Stimulated activated CD4-positive, alpha-beta T cell treated with anti-CD3 and anti-CD28 coated beads, Interleukin-4, amount 100 ng/mL, for 4 hours (primary cell): ENCODE measurements at regions not wholly inside any gene's neighbourhood (a gene's known extent, or its start where the extent isn't known, plus 50 kb on each side); places are given as distances from the start of the nearest gene placed in this dataset.

Experiments used
- DNase-seq, 2 experiments: peaks; one replicate each; pipeline ENCODE4 v3.0.0-alpha.2; 2020

DNA sequence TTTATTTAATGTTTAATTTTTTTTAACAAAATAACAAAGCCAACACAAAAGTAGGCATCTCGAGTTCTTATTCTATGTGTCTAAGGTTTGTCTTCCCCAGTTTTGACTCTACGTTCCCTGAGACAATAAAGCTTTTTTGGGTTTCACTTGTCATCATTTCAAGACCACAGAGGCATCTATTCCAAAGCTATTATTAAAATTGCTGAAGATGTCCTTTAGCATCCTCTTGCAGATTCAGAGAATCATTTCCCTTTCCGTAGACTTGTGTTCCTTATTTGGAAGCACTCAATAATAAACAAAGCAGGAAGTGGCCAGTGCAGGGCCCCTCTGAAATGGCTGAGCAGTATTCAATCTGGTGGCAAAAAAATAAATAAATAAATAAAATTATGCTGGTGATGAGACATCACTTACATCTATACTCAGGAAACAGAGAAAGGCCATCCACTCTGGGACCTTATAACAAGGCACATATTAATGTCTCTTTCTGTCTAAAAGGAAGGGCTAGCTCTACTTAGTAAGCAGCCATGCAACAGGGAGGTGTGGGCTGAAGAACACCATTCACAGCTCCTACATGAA is 362.3 kb downstream of the WDR72 start:
- DNase-seq: no peak

DNA sequence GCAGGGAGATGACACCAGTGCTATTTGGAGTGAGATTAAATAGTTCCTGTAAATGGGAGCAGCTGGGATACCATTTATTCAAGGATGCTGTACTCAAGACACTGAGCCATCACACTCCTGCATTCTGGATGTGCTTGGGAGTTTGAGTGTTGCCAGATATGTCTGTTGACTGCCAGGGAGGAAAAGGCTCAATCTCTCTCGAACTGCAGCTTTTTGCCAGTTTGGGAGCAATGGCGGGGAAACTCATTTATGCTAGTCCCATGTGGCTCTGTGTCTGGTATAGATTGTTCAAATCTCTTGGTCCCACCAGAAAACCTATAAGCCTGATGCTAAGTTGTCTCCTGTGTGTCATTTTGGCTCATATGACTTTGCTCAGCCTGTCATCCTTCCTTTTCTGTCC is 363.6 kb downstream of the WDR72 start:
- DNase-seq: no peak

DNA sequence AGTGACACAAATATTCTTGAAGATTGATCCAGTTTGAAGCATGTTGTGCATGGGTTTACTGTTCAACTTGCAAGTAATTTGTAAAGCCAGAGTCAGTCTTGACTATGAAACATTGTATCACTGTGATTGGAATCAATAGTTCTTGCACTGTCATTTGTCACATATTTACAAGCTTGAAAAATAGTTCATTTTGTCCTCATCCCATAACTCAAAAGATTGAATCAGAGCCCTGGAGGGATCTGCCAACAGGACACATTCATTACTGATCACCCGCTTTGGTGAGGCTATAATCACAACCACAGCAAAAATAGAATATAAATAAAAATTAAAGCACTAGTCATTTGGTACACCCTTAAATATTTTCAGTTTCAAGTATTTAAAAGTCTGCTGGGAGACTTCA is 368.9 kb downstream of the WDR72 start:
- no peak for DNase-seq

DNA sequence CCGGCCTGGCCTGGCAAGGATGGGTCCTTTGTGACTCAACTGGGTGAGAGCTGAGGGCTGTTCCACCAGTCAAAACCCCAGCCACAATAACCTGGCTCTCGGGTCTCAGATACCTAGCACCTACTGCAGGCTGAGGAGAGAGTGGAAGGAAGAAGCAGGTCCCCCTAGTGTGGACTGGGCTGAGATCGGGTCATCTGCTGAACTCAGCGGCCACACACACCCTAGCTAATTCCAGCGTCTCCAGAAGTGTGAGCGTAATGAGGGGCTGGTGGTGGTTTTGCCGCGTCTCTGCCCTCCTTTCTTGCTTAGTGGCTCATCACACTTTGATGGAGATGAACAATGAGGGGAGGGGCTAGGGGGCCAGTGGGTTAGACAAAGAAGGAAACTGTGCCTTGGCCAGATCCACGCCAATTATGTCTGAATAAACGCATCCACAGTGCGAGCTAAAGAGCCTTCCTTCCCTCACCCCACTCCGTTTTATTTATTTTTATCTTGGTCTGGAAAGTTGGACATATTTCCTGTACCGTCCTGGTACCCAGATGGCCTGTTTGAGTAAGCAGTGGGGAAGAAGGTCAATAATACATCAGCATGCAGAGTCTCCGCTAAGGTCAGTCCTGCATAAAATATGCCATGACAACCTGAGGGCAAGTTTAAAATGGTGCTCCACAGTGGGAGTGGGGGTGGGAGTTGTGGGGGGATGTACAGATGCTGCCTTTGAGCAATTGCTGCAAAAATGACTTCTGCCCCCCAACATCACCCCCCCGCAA is 370.0 kb downstream of the WDR72 start:
- no peak for DNase-seq

DNA sequence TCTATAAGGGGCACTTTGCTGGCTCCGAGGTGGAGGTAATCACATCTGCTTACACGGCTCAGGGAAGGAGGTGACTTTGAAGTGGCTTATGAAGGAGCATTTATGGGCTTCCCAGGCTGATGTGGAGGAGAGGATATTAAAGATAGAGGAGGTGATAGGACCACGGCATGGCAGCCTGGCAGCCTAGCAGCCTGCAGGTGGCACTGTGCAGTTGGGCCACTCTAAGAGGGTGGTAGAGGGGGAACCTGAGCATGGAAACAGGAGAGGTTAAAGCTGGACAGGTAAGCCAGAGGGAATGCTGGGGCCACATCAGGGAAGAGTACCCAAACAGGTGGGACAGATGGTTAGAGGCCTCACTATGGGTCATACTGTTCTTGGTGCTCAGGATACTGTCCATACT is 375.0 kb downstream of the WDR72 start:
- no peak for DNase-seq

DNA sequence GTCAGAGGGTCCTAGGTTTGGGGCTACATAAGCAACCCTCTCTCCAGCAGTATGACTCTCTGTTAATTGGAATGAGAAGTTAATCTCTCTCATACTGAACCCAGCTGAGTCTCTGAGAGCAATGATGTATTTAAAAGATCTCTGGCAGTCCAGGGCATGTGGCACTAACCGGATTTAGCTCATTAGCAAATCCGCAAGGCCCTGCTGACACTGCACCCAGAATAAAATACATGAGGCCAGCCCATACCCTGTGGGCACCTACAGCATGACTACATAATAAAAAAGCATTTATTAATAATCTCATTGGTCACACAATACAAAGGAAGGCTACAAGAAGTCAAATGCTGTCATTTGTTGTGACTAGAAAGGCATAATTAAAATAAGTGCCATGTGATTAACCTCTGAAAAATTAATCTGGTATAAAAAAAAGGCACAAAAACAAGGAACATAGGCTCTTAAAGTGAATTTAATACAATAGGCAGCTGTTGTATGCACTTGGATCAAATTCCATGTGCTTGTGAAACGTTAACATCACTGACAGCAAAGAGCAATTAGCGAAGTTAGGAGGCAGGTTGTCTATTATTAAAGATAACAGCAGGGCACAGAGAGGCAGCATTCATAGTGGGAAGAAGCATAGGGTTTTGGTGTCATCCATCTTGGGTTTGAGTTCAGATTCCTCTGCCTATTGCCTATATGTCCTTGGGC is 381.2 kb downstream of the WDR72 start:
- no peak for DNase-seq

DNA sequence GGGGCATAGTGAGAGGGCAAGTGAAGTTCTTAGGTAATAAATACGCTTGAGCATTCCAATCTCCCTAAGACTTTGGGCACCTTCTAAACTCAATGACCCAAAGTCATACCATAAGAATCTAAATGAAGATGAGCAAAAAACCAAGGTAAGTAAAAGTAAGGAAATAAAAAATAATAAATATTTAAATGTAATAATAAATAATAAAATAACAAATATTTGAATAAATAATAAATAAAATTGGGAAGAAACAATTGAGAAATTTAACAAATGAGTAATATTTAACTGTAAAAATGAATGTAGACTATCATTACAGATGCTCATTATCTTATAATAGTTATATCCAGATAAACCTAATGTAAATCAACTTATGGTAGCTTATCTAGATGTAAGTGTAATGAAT is 391.7 kb downstream of the WDR72 start:
- no peak for DNase-seq

DNA sequence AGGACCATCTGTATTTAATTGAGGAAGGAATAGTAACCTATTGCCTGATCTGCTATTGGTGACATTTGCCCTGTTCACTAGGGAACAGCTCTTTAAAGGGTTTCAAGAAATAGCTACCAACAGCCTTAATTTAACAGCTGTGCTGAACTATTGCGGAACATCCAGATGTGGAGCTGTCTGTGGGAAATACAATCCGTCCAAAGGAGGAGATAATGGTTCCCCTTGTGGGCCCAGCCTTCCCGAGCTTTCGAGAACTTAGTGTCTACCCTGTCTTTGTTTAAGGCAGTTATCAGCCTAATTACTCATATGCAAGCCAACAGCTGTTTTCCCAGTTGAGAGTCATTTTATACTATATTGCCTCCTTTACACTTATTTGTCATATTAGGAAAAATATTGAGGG is 398.6 kb downstream of the WDR72 start:
- DNase-seq: no peak

DNA sequence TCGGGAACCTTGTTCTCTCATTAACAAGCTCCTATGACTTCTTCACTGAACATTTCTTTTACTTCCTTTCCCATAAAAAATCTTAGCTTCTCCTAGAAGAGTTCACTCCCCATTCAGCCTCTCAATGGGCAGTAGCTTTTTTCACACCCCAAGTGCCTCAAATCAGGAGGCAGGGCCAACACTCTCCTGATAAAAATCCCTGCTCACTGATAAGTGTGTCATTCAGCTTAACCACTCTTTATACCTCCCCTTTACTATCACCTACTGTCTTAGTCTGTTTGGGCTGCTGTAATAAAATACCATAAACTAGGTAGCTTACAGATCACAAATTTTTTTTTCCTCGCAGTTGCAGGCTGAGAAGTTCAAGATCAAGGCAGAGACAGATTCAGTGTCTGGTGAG is 400.4 kb downstream of the WDR72 start:
- DNase-seq: no peak

DNA sequence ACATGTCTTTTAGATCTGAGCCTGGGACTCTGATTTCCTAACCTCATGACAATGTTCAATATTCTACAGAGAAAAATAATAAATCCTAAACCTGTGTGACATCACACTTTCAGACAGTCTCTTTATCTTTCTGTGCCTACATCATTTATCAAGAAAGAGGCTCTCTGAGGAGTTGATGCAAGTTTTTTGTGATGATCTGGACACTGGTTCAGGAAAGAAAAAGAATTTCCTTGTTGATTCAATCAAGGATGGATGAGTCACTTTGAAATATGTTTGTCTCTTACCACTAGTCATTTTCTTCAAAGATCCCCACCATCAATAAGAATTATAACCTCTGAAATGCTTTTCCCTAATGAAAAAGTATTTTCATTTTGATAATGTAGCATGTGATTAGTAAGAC is 404.6 kb downstream of the WDR72 start:
- no peak for DNase-seq

DNA sequence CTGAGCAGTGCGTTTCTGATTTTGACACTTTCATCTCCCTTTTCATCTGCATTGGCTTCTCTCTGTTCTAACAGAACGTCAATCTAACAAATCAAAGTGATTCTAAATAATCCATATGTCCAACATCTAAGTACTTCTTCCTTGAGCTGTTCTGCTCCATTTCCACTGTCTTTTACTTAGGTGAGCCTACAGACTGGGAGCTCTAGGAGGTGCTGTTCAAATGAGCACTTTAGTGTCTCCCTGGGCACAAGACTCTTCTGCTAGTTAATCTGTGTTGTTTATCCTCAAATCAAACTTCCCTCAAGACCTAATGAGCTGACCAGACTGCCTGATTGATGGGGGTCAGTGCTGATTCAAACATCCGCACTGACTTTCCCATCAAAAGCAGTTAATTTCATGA is 408.1 kb downstream of the WDR72 start:
- no peak for DNase-seq

DNA sequence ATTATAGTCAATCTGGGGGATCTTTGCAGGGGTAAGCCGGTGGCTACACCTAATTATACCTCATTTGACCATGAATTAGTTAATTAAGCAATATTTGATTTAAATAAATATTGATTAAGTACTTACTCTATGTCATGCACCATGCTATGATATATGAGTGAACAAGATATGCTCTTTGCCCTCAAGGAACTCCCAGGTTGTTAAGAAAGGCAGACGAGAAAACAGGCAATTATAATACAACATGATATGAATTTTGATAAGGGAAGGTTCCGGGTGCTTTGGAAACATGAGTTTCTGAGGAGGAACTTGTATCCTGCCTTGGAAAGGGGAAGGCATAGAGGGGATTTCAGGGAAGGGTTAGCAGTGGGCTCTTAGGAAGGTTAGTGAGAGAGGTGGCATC is 412.9 kb downstream of the WDR72 start:
- DNase-seq: no peak

DNA sequence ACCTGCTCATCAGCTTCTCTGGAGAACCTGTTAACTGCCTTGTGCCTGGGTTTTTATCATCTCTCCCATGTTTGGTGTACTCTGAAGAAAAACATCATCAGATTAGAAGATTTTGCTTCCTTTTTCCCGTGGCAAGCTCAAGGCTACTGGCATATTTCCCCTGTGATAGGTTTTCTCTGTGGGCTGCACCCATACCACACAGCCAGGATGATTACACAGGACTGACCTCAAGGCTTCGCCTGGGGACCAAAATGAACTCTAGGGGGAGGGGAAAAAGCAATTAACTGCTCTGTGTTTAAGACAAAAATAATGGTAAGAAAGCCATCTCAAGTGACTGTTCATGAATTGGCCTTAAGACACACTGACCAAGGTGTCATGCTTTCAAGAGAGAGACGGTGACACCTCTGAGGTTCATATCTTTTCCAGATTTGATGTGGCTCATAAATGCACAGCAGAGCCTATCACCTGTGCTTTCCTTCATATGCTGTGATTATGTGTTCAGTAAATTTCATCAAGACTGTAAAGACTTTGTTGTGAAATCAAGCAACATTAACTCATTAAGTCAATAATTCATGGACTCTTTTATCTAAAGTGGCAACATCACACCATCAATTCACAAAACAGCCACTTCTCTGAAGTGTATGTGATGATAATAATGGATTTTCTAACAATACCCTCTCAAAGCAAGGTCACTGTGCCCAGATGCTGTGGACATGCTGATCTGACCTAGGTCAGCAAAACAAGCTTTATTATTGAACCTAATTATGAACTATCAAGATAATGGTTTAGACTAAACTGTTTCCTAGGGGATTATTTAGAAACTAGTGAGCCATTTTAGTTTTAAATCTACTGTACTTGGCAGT is 427.9 kb downstream of the WDR72 start:
- DNase-seq: no peak

DNA sequence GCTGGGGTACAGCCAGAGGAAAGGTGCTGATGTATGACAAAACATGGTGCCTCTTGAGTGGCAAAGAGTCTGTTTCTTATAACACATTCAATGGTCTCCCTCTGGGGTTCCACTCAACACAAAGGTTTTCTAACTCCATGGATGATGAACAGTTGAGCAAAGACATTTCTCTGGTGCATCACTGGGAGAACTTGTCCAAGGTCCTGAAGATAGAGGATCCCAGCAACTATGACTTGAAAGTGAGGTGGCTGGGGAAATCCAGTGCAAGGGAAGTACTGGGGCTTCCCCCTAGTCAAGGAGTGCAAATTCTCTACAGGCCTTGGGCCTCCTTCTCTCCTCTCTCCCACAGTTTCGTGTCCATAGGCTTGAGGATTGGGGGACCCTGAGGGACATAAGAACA is 431.1 kb downstream of the WDR72 start:
- DNase-seq: no peak

DNA sequence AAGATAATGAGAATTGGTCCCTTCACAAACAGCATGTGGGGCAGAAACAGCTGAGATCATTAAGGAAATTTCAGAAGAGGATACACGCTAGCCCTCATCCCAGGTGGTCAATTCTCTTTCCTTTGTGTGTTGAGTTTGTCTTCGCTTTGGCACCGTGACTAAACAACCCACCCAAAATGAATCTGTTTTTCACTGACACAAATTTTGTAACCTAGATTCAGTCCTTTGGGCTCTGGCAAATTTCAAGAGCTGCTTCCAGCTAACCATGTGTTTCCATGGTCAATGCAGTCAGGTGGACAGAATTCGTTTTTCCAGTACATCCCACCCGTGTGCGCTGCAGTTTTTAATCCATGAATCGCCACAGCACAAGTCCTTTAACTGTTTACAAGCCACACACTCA is 435.4 kb downstream of the WDR72 start:
- DNase-seq: no peak

DNA sequence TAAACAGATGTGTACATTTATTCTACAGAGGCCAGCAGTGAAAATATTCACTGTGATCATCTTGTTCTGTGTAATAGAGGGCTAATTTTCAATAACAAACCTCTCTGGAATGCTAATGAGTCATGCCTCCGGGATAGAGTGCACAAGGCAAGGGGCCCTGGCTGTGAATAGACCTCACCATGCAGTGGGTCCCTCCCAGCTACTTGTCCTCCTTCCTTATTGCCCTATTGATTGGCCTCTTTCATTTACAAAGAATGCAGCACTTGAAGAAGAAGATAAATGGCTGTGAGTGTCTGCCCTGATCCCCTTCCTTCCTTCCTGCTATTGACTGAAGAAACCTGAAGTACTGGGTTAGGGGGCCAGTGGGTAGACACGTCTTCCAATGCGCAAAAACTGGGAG is 436.3 kb downstream of the WDR72 start:
- no peak for DNase-seq

DNA sequence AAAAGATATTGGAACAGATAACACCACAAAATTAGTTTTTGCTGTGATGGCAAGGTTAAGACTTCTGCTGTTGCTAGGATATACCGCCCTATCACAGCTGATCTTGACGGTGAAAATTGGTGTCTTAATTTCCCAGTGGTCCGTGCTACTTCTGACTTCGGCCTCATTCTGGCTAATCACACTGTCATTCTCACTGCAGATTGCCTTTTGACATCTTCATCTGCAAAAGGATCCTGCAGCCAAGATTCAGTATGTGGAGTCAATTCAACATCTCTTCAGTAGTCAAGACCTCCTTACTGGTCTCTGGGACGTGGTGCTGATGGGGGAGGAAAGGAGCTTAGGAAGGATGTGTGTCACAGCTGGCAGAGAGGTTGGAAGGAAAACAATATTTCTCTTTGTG is 438.6 kb downstream of the WDR72 start:
- no peak for DNase-seq

DNA sequence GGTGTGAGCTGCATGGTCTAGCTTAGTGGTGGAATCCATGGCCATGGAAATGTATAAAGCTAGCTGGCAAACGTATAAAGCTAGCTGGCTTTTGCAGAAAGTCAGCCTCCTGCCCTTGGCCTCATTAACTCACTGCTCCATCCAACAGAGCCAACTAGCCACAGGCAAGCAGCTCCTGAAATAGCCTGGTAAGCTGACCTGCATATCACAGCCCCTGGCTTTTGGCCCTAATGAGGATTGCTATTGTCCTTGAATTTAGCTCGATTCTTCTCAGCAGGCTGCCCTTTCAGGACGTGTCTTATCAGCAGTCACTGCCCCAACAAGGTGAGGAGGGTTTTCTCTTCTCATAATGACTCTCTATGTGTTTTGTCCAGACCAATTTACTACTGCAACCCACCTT is 446.8 kb downstream of the WDR72 start:
- no peak for DNase-seq

DNA sequence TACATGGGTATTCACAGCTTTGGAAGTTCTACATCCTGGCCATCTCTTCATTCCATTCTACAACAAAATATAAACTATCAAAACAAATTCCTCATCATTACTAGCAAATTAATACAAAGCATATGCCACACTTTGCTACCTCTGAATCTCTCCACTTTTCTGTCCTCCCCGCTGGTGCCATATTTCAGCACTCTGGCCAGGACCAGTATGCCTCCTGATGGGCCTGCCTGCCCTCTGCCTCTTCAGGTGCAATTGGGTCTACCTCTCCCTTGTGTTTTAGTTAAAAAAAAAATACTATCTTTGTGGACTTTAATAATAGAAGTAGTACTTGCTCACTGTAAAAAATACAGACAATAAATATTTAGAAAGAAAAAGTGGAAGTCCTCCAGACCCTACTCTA is 448.8 kb downstream of the WDR72 start:
- DNase-seq: no peak

DNA sequence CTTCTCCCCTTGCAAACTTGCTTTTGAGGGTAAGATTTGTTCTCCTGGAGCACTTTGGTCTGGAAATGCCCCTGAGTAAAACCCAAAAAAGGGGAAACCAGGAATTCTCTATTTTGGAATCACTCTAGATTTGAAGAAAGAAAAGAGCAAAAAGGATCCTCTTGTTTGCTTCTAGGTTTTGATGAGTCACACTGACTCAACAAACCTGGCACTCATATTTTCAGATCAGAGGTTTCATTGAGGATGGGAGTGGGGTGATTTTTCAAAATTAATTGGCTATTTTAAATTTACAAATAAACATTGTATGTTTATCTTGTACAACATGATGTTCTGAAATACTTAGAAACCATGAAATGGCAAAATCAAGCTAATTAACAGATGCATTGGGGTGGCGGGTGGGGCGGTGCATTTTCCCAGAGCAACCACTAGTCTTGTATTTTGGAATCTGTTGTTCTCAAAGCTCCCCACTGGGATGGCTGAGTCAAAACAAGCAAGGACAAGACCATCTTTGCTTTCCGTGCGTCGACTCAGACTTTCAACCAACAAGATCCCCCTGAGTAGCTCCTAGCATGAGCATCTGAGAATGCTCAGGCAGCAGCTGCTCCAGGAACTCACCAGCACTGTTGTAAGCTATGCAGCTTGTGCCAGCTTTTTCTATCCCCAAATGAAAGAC is 451.4 kb downstream of the WDR72 start:
- DNase-seq: no peak

DNA sequence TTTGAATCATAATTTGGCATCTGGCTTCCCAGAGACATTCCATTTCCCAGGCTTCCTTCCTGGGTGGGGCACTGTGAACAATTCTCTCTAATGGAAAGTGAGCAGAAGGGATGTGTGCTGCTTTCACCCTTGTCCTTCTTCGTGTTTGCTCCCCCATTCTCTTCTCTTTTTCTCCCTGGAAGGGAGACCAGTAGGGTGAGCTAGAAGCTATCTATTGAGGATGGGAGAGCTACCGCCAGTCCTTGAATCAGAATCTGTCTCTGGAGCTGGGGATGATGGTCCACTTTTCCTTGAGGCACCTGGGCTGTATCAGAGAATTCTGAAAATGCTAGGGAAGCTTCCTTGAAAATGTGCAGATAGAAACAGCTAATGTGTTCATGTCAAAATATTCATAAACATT is 453.9 kb downstream of the WDR72 start:
- no peak for DNase-seq

DNA sequence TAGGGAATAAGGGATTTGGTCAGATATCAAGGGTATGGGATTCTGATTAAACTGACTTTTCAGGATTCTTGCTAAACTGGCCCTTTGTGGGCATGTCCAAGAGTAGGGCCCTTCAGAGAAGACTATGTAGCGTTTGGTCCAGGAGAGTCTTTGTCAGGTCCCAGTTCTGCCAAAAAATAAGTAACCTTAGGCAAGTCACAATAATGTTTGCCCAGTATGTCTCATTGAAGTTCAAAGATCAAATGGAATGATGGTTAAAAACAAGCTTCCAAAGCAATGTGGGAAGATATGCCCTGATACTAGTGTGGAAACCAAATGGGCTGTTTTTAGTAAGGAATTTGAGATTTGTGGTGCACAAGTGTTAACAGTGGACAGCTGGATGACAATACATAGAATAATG is 454.4 kb downstream of the WDR72 start:
- no peak for DNase-seq

DNA sequence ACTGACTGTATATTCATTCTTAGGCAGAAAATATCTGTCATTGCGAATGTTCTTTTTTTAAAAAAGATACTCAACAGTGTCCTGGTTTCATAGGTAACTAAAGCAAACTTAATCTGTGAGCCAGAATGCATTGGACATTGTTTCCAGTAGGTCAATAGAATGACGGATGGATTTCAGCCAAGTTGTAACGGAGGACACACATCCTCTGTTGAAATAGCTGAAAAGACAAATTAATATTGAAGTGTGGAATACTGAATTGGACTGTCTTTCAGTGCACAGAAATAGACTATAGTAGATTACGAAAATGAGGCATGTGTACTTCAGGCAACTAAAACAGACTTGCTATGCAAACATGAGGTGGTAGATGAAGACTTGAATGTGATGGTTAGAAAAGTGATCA is 461.6 kb downstream of the WDR72 start:
- DNase-seq: no peak
